ENCODE measurements at regions not wholly inside any gene's neighbourhood (a gene's known extent, or its start where the extent isn't known, plus 50 kb on each side); places are given as distances from the start of the nearest gene placed in this dataset.
"Not testable (repeated sequence)": the region's sequence is repeated elsewhere in the genome, so short reads cannot be mapped to it uniquely, and the experiment has no call there.

DNA sequence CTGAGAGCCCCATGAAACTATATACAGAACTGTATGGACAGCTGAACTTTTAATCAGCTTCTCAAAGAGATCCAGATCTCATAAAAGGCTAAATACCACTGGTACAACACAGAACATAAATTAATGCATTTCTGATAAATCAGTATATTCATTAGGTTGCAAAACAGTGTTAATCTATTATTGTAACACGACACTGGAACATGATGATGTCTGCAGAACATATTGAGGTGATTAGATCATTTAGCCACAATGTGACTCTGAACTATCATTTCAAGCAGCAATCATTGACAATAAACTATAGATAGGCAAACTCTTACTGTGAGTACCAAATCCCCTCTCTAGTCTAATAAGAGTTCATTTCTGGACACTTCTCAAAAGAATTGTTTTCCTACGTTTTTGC, 50.3 kb downstream of the GASK1B start:
- Histone ChIP-seq H3K4me1 (ENCODE audit: insufficient read depth, low read length, poor library complexity, severe bottlenecking) (no peaks in the 10 kb centered on the region), H3K9me3 (ENCODE audit: insufficient read depth, low read depth, low read length) (no peaks in the 10 kb centered on the region), H3K79me2 (ENCODE audit: insufficient read depth, low read length) (no peaks in the 10 kb centered on the region), H3F3A (ENCODE audit: low read depth) (no peaks in the 10 kb centered on the region), H3K4me3 (ENCODE audit: low read length, poor library complexity, severe bottlenecking) (no peak overlapping the region), H3K9me2 (replicated peaks; ENCODE audit: low read depth, low read length) (no peaks in the 10 kb centered on the region), H3K36me3 (ENCODE audit: insufficient read depth, low read length) (no peaks in the 10 kb centered on the region), H4K20me1 (ENCODE audit: insufficient read depth, low read length, poor library complexity, severe bottlenecking) (no peaks in the 10 kb centered on the region), H3K4me2 (ENCODE audit: low read depth, low read length, poor library complexity, severe bottlenecking) (no peak overlapping the region), H3K9ac (ENCODE audit: low read depth, low read length, poor library complexity, severe bottlenecking) (no peak overlapping the region), H3K27me3 (ENCODE audit: insufficient read depth, low read length, poor library complexity, severe bottlenecking) (no peaks in the 10 kb centered on the region), H2AFZ (ENCODE audit: low read length) (no peak overlapping the region)
- no peak for TF ChIP-seq EZH2phosphoT487 (IDR thresholded peaks at IDR 0.05; ENCODE audit: borderline replicate concordance)
- TF ChIP-seq, protein P1, sequence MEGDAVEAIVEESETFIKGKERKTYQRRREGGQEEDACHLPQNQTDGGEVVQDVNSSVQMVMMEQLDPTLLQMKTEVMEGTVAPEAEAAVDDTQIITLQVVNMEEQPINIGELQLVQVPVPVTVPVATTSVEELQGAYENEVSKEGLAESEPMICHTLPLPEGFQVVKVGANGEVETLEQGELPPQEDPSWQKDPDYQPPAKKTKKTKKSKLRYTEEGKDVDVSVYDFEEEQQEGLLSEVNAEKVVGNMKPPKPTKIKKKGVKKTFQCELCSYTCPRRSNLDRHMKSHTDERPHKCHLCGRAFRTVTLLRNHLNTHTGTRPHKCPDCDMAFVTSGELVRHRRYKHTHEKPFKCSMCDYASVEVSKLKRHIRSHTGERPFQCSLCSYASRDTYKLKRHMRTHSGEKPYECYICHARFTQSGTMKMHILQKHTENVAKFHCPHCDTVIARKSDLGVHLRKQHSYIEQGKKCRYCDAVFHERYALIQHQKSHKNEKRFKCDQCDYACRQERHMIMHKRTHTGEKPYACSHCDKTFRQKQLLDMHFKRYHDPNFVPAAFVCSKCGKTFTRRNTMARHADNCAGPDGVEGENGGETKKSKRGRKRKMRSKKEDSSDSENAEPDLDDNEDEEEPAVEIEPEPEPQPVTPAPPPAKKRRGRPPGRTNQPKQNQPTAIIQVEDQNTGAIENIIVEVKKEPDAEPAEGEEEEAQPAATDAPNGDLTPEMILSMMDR (conservative IDR thresholded peaks at IDR 0.05; ENCODE audit: low read length) = no peak

DNA sequence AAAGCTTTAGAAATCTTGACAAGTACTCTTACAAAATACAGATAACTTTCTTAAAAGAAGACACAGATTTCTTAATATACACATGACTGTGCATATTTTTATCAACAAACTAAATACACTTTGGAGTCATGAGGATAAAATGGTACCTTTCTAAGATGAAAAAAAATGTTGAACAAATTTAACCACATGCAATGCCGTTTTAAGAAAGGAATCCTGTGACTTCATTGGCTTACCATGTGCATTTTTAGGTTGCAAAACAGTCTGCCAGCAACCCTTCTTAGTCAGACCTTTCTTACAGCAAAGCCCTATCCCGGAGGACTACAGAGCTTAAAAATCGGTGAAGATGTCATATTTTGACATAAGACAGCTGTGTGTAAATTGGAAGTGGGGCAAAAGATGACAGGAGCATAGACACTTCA, 51.7 kb downstream of the GASK1B start:
- Histone ChIP-seq H3K79me2 (ENCODE audit: insufficient read depth, low read length) (no peaks in the 10 kb centered on the region), H3F3A (ENCODE audit: low read depth) (no peaks in the 10 kb centered on the region), H3K4me2 (ENCODE audit: low read depth, low read length, poor library complexity, severe bottlenecking) (no peak overlapping the region), H3K9me2 (replicated peaks; ENCODE audit: low read depth, low read length) (no peaks in the 10 kb centered on the region), H3K27me3 (ENCODE audit: insufficient read depth, low read length, poor library complexity, severe bottlenecking) (no peaks in the 10 kb centered on the region), H3K4me3 (ENCODE audit: low read length, poor library complexity, severe bottlenecking) (no peak overlapping the region), H3K4me1 (ENCODE audit: insufficient read depth, low read length, poor library complexity, severe bottlenecking) (no peaks in the 10 kb centered on the region), H3K36me3 (ENCODE audit: insufficient read depth, low read length) (no peaks in the 10 kb centered on the region), H3K9me3 (ENCODE audit: insufficient read depth, low read depth, low read length) (no peaks in the 10 kb centered on the region), H2AFZ (ENCODE audit: low read length) (no peak overlapping the region), H3K9ac (ENCODE audit: low read depth, low read length, poor library complexity, severe bottlenecking) (no peak overlapping the region), H4K20me1 (ENCODE audit: insufficient read depth, low read length, poor library complexity, severe bottlenecking) (no peaks in the 10 kb centered on the region)
- no peak for TF ChIP-seq EZH2phosphoT487 (IDR thresholded peaks at IDR 0.05; ENCODE audit: borderline replicate concordance)
- TF ChIP-seq, protein P1 (conservative IDR thresholded peaks at IDR 0.05; ENCODE audit: low read length) = no peak

DNA sequence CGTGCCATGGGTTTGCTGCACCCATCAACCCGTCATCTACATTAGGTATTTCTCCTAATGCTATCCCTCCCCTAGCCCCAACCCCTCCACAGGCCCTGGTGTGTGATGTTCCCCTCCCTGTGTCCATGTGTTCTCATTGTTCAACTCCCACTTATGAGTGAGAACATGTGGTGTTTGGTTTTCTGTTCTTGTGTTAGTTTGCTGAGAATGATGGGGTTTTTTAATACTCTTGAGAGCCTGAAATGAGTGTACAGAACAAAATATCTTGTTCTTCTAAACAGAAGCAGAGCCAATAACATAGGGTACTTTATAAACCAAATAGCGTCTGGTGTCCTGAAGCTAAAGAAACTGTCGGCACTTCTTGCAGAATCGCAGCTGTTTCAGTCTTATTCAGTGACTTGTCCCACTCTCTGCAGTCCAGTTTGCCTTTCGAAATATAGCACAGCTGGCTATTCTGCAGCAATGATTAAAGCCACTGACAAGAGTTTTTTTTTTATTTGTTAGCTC, 52.1 kb downstream of the GASK1B start:
- H3F3A ChIP-seq (ENCODE audit: low read depth); H3K4me1 ChIP-seq (ENCODE audit: insufficient read depth, low read length, poor library complexity, severe bottlenecking); H3K9me3 ChIP-seq (ENCODE audit: insufficient read depth, low read depth, low read length); H3K79me2 ChIP-seq (ENCODE audit: insufficient read depth, low read length); H3K9ac ChIP-seq (ENCODE audit: low read depth, low read length, poor library complexity, severe bottlenecking); H3K4me3 ChIP-seq (ENCODE audit: low read length, poor library complexity, severe bottlenecking); H3K27me3 ChIP-seq (ENCODE audit: insufficient read depth, low read length, poor library complexity, severe bottlenecking); H2AFZ ChIP-seq (ENCODE audit: low read length); H4K20me1 ChIP-seq (ENCODE audit: insufficient read depth, low read length, poor library complexity, severe bottlenecking); H3K9me2 ChIP-seq (replicated peaks; ENCODE audit: low read depth, low read length); H3K36me3 ChIP-seq (ENCODE audit: insufficient read depth, low read length); H3K4me2 ChIP-seq (ENCODE audit: low read depth, low read length, poor library complexity, severe bottlenecking): not testable (repeated sequence)

DNA sequence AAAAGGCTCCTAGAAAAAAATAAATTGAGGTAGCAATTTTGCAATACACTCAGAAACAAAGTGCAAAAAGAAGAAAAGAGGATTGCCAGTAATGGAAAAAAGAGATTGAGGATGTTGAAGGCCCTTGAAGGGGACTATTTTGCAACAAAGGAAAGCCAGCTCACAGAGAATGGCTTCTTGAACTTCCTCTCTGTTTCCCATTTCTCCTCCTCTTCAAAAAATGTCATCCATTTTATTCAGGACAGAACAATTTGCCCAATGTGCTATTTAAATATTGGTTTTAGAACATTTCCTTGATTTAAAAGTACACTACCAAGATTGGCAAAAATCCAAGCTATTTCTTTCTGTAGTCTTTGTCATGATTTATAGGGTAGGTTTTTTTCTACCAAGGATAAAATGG, 60.2 kb downstream of the GASK1B start:
- H3K36me3 ChIP-seq (ENCODE audit: insufficient read depth, low read length) = no peaks in the 10 kb centered on the region
- no peaks in the 10 kb centered on the region for H3K4me1 ChIP-seq (ENCODE audit: insufficient read depth, low read length, poor library complexity, severe bottlenecking)
- H3K9me2 ChIP-seq (replicated peaks; ENCODE audit: low read depth, low read length) = no peaks in the 10 kb centered on the region
- no peaks in the 10 kb centered on the region for H3K27me3 ChIP-seq (ENCODE audit: insufficient read depth, low read length, poor library complexity, severe bottlenecking)
- H3K9me3 ChIP-seq (ENCODE audit: insufficient read depth, low read depth, low read length) = no peaks in the 10 kb centered on the region
- TF ChIP-seq, protein P1 (conservative IDR thresholded peaks at IDR 0.05; ENCODE audit: low read length) = no peak
- TF ChIP-seq EZH2phosphoT487 (IDR thresholded peaks at IDR 0.05; ENCODE audit: borderline replicate concordance) = no peak
- H3K79me2 ChIP-seq (ENCODE audit: insufficient read depth, low read length) = no peaks in the 10 kb centered on the region
- no peak overlapping the region for H3K9ac ChIP-seq (ENCODE audit: low read depth, low read length, poor library complexity, severe bottlenecking)
- H3K4me3 ChIP-seq (ENCODE audit: low read length, poor library complexity, severe bottlenecking) = no peak overlapping the region
- H4K20me1 ChIP-seq (ENCODE audit: insufficient read depth, low read length, poor library complexity, severe bottlenecking) = no peaks in the 10 kb centered on the region
- no peaks in the 10 kb centered on the region for H3F3A ChIP-seq (ENCODE audit: low read depth)
- no peak overlapping the region for H2AFZ ChIP-seq (ENCODE audit: low read length)
- no peak overlapping the region for H3K4me2 ChIP-seq (ENCODE audit: low read depth, low read length, poor library complexity, severe bottlenecking)

Measured in Loucy (cell line).